PFSK-1 (cell line): ENCODE measurements at regions not wholly inside any gene's neighbourhood (a gene's known extent, or its start where the extent isn't known, plus 50 kb on each side); places are given as distances from the start of the nearest gene placed in this dataset.

Experiments used
- FOXP2 ChIP-seq: optimal IDR thresholded peaks from 2 replicates; pipeline ENCODE3; 2011; ENCODE audit warnings: borderline replicate concordance, control low read depth, inconsistent platforms; ENCODE audit not compliant: insufficient read depth; ENCODE audit errors: extremely low read length, extremely low read depth
- POLR2AphosphoS5 ChIP-seq: IDR thresholded peaks from 2 replicates; pipeline ENCODE4 v1.6.1; 2012; ENCODE audit warnings: low read depth, mild to moderate bottlenecking, control low read depth, low read length, moderate library complexity
- SIN3A ChIP-seq: IDR thresholded peaks from 2 replicates; pipeline ENCODE4 v1.6.1; 2012; ENCODE audit warnings: mild to moderate bottlenecking, low read length, moderate library complexity, borderline replicate concordance; ENCODE audit not compliant: insufficient read depth
- TAF1 ChIP-seq: IDR thresholded peaks from 2 replicates; pipeline ENCODE4 v1.6.1; 2012; ENCODE audit warnings: low read length, control low read depth, borderline replicate concordance; ENCODE audit not compliant: insufficient read depth
- TF ChIP-seq, protein P1 (sequence below), 2 experiments: IDR thresholded peaks; 2 replicates each; pipeline versions ENCODE4 v1.6.1 to v1.8.0; 2011 to 2012; ENCODE audit warnings: low read depth in 2 of 2, low read length in 2 of 2, control low read depth in 1 of 2, inconsistent platforms in 1 of 2, mild to moderate bottlenecking in 1 of 2, moderate library complexity in 1 of 2; ENCODE audit not compliant: insufficient read depth in 1 of 2

DNA sequence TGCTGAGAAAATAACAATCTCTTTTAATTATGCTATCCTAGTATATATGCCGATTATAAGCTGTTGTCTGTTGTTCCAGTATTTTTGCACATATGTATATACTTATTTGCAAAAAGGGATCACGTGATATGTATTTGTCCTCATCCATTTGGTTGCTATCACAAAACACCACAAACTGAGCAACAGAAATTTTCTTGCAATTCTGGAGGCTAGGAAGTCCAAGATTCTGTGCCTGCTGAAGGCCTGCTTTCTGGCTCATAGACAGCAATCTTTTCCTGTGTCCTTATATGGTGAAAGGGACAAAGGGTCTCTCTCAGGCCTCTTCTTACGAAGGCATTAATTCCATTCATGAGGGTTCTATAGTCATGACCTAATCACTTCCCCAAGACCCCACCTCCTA, 186.5 kb downstream of the LPIN1 start:
- TF ChIP-seq, protein P1, sequence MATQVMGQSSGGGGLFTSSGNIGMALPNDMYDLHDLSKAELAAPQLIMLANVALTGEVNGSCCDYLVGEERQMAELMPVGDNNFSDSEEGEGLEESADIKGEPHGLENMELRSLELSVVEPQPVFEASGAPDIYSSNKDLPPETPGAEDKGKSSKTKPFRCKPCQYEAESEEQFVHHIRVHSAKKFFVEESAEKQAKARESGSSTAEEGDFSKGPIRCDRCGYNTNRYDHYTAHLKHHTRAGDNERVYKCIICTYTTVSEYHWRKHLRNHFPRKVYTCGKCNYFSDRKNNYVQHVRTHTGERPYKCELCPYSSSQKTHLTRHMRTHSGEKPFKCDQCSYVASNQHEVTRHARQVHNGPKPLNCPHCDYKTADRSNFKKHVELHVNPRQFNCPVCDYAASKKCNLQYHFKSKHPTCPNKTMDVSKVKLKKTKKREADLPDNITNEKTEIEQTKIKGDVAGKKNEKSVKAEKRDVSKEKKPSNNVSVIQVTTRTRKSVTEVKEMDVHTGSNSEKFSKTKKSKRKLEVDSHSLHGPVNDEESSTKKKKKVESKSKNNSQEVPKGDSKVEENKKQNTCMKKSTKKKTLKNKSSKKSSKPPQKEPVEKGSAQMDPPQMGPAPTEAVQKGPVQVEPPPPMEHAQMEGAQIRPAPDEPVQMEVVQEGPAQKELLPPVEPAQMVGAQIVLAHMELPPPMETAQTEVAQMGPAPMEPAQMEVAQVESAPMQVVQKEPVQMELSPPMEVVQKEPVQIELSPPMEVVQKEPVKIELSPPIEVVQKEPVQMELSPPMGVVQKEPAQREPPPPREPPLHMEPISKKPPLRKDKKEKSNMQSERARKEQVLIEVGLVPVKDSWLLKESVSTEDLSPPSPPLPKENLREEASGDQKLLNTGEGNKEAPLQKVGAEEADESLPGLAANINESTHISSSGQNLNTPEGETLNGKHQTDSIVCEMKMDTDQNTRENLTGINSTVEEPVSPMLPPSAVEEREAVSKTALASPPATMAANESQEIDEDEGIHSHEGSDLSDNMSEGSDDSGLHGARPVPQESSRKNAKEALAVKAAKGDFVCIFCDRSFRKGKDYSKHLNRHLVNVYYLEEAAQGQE (IDR thresholded peaks at IDR 0.05; ENCODE audit: insufficient read depth in 1 of 2, low read depth in 2 of 2, low read length in 2 of 2), result no peak
- TF ChIP-seq FOXP2, result no peak
- no peak for TF ChIP-seq TAF1
- TF ChIP-seq SIN3A, result no peak
- TF ChIP-seq POLR2AphosphoS5, result no peak

DNA sequence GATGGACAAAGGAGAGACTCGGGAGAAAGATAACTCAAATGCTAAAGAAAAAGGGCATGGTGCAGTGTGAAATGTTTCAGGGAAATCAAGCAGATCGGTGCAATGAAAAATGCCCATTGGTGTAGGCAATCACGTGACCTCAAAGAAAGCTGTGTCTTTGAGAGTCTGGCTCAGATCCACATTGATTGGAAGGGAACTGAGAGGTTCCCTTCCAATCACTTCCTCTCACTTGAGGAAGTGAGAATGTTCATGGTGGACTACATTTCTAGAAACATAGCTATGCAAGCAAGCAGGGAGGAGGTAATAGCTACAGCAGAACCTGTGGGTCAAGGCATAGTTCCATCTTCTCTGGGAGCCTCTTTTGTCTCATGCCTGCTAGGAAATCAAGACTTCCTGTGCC, 187.4 kb downstream of the LPIN1 start:
- no peak for TF ChIP-seq TAF1
- TF ChIP-seq SIN3A, result no peak
- TF ChIP-seq POLR2AphosphoS5, result no peak
- no peak for TF ChIP-seq FOXP2

DNA sequence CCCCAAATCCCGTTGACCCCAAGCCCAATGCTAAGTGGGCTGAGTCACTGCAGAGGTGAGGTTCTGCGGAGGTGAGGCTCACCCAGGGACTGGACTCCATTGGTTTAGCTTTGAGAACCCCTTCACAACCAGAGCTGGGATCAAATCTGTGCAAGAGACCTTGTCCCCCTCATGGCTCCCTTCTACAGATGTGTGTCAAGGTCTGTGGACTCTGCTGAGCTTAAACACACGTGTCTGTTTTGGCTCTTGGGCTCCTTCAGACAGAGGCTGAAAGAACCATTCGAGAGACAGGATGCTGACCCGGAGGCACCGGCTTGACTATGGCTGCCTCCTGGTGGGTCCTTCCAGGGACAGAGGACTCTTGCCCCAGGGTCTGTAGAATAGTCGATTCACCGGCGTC, 190.3 kb downstream of the LPIN1 start:
- TF ChIP-seq SIN3A (no peak), TAF1 (no peak), FOXP2 (no peak), POLR2AphosphoS5 (no peak)
- TF ChIP-seq, protein P1 (IDR thresholded peaks at IDR 0.05; ENCODE audit: insufficient read depth in 1 of 2, low read depth in 2 of 2, low read length in 2 of 2), result no peak

DNA sequence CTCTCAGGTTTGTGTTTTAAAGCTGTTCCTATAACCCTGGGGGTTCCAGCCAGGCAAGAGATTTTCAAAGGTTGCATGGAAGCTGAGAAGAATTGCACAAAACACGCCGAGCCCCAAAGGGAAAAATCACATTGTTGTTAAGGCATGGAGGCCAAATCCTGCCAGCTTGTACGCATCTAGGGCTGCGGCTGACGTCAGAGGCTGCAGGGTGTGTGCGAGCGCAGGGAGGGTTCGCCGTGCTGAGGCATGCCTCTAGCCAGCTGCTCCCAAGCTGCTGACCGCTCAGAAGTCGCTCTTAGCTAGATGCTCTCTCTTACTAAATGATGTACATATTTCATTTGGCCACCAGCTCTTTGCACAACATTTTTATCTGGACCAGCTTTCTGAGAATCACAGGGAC, 191.8 kb downstream of the LPIN1 start:
- no peak for TF ChIP-seq TAF1
- TF ChIP-seq POLR2AphosphoS5, result no peak
- no peak for TF ChIP-seq FOXP2
- no peak for TF ChIP-seq SIN3A
- TF ChIP-seq, protein P1 (IDR thresholded peaks at IDR 0.05; ENCODE audit: insufficient read depth in 1 of 2, low read depth in 2 of 2, low read length in 2 of 2), result no peak

DNA sequence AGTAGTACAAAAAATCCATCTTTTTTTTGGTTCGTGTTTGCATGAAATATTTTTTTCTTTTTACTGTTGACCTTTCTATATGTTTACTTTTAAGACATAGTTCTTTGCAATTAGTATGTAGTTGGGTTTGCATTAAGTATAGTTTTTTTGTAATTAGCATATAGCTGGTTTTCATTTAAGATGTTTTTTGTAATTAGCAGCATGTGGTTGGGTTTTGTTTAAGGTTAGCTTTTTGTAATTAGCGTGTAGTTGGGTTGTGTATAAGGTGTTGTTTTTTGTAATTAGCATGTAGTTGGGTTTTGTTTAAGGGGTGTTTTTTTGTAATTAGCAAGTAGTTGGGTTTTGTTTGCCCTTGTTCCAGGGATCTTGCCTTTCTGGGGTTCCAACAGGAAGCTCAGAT, 193.1 kb downstream of the LPIN1 start:
- no peak for TF ChIP-seq SIN3A
- TF ChIP-seq, protein P1 (IDR thresholded peaks at IDR 0.05; ENCODE audit: insufficient read depth in 1 of 2, low read depth in 2 of 2, low read length in 2 of 2), result no peak
